ENCODE measurements at regions not wholly inside any gene's neighbourhood (a gene's known extent, or its start where the extent isn't known, plus 50 kb on each side); places are given as distances from the start of the nearest gene placed in this dataset.

DNA sequence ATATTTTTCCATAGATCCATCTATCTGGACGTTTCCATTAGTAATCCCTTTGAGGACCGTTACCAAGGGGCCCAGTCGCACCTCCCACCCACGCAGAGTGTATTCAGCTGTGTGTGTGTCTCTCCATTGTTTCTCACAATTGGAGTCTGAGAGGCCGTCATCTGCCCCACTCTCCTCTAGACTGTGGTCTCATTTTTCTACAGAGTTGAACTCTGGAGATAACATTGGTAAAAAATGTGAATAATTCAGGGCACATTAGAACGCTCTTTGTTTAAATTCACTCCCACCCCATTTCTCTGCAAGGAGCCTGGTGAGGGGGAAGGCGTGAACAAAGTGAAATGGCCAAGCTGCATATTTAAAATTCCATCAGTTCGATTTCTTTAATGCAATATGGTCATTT is 333.1 kb upstream of the MAF start:
- no peak for DNase-seq

DNA sequence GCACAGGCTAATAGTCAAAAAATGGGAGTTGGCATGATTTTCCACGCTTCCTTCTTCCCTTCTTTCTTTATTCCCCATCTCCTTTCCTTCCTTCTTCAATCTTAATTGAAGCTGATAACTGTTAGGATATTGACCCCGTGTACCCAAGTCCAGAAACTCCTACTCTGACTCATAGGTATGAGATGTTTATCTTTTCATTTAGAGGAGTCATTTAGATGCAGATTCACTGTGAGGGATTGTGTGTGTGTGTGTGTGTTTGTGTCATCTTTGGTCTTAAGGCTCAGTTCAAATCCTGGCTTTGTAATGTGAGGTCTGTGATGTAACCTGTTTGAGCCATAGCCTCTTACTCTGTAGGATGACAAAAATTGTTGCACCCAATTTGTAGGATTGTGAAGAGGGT is 332.0 kb upstream of the MAF start:
- no peak for DNase-seq

DNA sequence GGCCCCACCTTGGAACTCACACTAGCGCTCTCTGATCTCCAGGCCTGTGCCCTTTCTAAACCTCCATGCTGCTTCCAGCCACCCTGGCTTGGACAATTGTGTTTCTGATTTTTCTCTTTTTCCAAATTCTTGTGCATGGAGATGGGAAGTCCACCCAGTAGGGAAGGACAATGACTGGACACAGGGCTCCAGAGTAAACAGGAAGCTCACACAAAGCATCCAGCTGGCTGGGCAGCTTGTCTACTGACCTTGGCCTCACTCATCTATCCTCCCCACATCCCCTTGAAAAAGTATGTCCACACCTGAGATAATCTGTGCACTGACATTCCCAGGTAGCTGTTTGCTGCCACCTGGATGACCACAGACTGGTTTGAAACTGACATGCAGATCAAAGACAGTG is 331.2 kb upstream of the MAF start:
- no peak for DNase-seq

DNA sequence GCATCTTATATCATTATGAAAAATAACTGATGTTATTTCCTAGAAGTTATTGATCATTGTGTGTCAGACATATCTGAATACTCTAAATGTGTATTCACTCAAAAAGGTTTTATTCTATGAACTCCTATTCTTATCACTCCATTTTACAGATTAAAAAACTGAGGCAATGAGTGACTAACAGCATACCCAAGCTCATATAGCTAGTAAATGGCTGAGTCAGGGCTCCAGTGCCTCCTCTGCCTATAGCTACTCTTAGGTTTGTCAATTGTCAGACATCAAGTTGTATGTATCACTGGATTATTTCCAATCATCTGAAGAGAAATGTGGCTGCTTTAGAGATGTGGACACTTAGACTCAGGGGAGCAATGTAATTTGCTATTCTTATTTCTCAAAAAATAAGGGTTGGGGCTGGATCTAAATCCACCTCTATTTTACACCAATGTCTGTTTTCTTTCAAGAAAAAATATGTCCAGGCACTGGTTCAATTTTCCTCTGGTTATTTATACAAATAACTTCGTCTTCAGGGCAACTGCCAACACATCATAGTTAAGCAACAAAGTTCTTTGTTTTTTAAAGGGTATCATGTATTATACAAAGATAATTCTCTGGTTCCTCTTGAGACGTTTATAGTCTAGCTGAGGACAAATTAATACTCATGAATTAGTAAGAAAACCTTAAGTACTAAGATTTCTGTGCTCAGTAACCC is 328.9 kb upstream of the MAF start:
- peak; percentile 62 to 64 for DNase-seq

DNA sequence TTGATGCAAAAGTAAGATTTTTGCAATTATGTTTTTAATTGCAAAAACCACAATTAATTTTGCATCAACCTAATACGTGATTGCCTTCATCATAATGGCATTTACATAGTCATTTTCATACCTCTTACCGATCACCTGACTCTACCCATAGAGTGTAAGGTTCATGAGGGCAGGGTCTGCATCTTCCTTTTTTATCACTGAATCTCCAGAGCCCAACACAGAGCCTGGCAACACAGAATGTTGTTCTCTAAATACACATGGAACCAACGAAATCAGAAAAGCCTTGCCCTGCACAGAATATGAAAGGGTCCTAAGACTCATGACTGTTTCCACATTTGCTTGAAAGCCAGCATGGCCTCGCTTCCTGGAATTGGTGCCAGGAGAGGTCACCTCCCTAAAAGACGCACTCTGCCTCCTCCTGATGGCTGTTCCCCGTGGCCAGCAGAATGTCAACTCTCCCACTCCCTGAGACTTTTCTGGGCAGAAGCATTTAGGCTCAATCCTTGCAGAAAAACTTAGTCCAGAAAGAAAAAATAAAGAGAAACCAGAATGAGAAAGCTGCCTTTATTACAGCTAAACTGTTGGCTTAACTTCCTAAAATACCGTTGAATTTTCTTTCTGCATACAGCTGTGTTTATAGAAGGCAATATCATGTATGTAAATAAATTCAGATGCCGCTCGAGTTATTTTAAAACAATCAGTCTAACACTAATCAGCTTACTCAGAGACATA is 327.8 kb upstream of the MAF start:
- DNase-seq = peak; percentile 58 to 67

DNA sequence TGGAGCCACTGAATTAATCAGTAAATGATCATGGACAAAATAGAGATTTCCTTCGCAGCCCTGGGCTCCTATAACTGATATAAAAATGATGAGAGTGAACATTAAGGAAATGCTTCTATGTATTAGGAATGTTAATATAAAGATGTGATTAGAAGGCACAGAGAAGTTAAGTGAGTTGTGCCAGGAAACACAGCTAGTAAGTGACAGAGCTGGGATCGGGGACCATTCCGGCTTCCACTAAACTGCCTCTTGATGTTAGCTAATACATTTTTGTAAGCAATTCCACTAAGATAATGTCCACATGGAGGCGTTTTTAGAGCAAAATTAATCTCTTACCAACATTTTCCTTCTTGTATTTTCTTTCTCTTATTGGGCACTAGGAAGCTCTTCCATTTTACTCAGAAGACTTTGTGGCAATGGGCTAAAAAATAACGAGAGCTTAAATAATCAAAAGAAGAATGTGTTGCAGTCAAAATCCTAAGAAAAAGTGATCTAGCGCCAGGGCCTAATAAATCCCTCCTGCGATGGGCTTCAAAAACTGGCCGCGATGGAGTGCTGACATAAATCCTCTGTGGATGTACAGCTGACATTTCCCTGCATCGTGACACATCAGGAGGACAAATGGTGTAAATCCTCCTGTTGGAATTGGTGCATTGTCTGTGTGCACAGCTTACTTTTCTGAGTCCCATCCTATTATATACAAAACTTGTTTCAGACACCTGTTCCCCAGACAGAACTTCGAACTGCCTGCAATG is 326.1 kb upstream of the MAF start:
- DNase-seq = no peak

DNA sequence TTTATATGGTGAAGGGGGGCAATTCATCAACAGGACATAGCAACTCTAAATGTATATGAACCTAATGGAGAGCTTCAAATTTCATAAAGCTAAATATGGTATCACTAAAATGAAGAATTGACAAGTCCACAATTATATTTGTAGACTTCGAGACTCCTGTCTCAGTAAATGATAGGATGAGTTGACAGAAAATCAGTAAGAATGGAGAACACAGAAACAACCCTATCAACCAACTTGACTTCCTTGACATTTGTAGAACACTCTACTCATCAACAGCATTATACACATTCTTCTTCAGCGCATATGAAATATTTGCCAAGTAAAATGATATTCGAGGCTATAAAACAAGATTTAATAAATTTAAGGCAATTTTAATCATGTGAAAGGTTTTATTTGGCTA is 322.9 kb upstream of the MAF start:
- DNase-seq = no peak

DNA sequence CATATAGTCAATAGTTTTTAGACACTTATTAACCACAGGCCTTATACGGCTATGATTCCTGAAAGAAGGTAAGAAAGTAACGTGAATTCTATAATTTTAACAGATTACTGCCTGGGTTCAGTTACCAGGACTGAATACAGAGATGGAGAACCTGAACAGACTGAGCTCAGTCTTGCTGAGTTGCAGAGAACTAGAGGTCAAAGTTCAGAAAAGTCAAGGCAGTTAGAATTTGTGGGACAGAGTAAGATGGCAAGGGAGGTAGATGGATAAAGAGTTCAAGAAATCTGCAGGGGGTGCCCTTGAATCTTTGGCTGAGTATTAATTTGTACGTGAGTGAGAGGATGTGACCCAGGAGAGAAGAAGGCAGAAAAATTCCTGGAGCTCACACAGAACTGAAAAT is 320.1 kb upstream of the MAF start:
- DNase-seq = no peak

DNA sequence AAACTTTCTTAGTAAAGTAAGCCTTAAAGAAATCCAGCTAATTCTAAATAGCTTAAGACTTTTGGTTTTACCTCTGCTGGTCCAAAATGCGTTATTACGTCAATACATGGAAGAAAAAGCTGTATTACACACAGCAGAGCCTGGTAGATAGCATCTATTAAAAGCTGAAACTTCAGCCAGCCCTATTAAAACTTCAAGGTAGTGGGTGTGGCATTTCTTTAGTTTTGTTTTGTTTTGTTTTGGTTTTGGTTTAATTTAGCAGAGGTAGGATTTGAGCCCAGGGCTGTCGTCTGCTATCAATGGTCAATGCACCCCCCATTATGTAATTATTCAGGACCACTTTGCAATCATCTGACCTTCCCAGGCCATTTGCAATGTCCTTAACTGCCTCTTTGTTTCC is 318.4 kb upstream of the MAF start:
- no peak for DNase-seq

DNA sequence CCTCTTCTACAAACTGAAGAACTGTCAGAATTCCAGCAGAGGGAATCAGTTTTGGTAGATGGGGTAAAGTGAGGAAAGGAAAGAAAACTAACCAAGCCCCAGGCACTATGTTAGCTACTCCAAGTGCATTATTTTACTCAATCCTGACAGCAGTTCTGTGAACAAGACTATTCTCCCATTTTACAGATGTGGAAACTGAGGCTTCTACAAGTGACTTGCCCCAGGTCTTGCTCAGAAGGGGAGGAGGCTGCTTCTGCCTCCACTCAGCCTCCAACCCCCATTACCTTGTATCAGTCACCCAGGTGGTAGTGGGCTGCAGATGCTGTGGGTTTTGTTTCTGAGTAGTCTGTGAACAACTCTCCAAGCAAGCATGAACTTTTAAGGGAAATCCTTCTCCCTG is 315.2 kb upstream of the MAF start:
- DNase-seq = no peak

DNA sequence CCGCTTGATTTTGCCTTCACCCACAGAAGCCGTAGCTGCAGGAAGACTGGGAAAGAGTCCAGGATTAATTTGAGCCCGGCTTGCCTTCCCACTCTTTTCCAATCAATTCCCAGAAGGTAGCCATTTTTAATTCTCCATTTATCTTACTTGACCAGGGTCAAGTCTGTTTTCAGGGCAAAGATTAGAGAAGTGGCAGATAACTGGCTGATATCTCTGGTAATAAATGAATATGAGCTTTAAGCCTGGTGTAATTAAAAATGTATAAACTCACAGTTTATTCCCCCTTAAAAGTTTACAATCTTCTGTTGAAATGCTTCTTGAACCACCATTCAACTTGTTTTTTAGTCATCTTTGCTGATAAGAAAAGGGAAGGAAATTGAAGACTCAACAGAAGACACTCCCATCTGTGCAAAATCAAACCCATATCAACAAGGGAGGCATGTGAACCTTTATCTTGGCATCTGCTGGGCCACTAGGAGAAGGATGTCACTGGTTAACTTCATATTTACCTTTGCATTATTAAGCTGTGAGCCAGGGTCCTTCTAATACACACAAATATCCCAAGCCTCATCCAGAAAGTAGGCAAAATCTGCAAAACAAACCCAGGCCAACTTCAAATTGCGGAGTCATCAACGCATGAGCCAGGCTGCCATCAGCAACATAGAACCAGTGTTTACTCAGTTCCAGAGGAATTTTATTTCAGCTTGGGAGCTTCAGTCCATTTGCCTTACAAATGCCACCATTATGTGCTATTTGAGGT is 314.6 kb upstream of the MAF start:
- no peak for DNase-seq

DNA sequence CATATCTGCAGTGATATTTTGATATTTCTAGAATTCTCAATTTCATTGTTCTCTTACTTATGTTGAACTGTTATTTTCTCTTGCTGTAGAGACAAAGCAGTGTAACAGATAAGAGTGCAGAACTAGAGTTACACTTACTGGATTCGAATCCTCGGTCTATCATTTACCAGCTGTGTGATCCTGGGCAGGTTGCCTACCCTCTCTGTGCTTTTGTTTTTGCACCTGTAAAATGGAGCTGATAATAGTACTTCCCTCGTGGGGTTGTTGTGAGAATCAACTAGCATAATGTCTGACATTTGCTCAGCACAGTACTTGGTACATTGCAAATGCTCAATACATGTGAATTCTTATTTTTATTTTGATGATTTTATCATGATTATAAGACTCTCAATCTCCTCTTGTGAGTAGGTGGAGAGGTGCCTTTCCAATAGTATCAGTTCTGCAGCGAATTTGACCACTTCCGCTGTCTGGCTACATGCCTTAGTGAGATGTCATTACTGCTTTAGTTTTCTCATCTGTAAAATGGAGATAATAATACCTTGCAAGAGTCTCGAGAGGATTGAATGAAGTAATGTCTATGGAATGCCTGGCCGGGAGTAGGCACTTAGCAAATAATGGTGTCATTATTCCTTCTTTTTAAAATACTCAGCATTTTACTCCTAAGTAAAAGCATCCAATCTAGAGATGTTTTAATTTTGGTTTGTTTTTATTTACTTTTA is 312.2 kb upstream of the MAF start:
- DNase-seq = no peak

DNA sequence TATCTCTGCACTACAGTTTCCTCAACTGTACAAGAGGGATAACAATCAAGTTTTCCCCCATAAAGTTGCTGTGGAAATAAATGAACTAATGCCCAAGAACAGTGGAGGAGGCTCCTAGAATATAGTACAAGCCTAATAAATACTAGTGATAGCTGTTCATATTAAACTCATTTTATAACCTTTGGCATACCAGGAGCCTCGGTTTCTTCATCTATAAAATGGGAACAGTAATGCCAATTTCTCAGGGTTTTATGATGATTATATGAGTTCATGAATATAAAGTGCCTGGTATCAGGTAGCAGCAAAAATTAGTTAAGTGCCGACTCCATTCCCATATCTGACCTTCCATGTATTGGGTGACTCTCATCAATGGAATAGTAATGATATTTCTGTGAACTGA is 311.1 kb upstream of the MAF start:
- no peak for DNase-seq

DNA sequence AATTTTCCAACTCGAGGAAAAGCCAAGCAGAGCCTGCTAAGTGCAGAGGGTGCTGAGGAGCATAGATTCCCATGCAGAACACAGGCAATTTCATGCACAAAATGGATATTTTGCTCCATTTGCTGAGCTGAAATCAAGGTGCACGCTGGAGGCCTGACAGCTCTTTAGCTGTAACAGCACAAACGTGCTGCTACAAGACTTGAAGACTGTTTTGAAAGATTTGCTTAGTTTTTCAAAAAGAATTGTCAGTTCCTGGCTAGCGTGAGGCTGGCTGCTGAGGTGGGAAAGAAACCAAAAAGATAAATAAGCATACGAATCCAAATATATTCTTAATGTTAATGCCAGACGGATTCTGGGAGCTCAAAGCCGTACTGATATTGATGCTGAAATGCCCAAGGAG is 309.0 kb upstream of the MAF start:
- DNase-seq = no peak

DNA sequence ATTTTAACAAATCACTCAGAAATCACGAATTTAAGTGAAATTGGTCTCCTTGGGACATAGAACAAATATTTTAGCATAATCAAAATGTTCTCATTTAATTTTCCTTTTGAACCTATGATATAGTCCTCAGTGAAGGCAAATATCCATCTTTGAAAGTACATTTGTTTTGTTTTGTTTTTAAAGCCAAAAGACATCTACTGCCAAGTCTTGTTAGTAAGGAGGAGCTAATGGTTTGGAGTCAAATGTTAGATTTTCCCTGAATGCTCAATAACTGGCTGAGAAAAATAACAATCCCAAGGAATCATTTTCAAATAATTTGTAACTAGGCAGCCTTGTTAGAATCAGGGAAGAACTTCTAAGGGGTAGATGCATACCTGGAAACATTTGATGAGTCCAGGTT is 302.9 kb upstream of the MAF start:
- no peak for DNase-seq

DNA sequence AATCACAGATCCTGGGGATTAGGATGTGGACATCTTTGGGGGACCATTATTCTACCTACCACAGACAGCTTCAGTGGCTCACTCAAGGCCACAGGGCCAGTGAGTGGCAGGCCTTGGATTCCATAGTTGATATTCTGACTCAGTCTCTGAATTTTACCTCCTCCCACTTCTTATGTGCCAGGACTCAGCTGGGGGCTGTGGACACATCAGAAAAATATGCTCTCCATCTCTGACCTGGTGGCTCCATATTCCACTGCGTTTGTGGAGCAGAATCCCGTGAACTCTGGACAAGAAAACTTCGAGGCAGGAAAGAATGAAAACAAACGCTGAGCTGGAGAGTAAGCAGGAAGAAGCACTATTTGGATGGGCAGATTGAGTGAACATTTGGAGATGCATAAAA is 301.8 kb upstream of the MAF start:
- DNase-seq = no peak

DNA sequence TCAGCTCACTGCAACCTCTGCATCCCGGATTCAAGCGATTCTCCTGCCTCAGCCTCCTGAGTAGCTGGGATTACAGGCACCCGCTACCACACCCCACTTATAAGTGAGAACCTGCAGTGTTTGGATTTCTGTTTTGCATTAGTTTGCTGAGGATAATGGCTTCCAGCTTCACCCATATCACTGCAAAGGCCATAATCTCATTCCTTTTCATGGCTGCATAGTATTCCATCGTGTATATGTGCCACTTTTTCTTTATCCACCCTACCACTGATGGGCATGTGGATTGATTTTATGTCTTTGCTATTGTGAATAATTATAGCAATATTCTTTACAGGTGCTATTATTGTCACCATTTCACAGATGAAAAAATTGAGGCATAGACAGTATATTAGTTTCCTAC is 301.0 kb upstream of the MAF start:
- DNase-seq = no peak

DNA sequence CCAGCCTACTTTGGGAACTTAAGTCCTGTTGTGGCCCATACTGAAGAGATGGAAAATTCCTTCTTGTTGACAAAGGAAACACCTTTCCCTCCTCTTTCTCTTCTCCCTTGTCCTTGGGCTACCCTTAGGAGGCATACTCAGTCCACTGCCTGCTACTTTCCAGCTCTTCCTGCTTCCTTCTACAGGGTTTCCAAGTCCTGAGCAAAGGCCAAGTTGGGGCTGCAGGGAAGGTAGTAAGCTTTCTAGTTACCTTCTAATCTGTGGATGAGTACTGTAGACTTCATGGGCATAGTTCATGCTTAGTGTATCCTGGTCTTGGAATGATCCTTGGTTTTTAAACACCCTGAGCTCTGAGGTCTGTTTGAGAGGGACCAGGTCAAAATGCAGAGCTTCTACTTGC is 299.2 kb upstream of the MAF start:
- no peak for DNase-seq

DNA sequence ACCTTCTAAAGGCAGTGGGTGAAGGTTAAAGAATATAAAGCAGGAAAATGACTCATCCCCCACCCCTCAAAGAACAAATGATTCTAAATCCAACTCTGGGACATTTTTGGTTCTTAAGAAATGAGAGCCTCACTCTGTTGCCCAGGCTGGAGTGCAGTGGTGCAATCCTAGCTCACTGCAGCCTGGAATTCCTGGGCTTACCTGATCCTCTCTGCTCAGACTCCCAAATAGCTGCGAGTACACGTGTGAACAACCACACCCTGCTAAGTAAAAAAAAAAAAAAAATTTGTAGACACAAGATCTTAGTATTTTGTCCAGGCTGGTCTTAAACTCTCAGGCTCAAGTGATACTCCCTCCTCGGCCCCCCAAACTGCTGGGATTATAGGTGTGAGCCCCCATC is 298.8 kb upstream of the MAF start:
- DNase-seq = no peak

DNA sequence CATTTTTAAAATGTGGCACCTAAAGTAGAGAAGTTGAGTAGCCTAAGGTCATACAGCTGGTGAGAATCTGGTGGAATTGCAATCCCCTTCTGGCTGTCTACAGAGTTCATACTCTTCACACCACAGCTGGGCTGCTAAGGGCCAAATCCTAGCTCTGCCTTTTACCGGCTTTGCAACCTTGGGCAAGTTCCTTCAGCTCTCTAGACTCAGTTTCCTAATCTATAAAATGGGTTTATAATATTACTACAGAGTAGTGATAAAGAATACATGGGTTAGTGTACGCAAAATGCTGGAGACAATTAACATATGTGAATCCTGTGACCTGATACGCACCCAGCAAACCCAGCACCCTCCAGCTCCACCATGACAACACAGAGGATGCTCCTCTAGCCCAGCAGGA is 298.2 kb upstream of the MAF start:
- no peak for DNase-seq

DNA sequence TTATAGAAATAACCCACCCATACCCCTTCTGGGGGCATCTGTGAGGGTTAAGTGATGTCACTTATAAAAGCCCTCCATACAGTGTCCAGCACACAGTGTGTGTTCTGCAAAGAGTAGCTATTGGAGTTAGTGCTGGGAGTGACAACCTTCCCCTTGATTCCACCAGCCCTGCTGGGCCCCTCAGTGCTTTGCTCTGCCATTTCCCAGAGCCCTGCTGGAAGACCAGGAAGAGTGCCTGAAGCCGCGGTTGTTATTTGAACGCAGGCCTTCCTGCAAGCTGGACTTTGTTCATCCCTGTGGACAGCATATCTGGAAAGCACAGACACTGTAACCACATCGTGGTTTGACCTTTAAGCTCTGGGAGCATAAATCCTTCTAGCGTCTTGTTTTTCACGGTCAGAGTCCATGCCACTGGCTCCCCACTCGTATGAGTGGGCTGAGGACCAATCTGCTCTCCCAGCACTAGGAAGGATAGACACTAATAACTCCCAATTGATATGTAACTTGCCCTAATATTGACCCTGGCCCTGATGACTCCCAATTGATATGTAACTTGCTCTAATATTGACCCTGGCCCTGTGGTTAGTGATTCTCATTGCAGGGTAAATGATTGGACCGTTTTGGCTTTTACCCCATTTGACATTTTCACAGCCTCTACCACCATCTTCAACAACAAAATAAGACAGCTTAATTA is 297.1 kb upstream of the MAF start:
- DNase-seq = no peak

All from right lung (tissue), 2 donors.